NCI-H146 treated with DMSO at 0.1 percent for 48 hours (cell line): ENCODE measurements at regions not wholly inside any gene's neighbourhood (a gene's known extent, or its start where the extent isn't known, plus 50 kb on each side); places are given as distances from the start of the nearest gene placed in this dataset.
"Not testable (repeated sequence)": the region's sequence is repeated elsewhere in the genome, so short reads cannot be mapped to it uniquely, and the experiment has no call there.

Experiments
- DNase-seq: peaks from one replicate; lab custom pipeline; 2025; ENCODE audit not compliant: unreplicated experiment; lab: John Stamatoyannopoulos, UW

- DNase-seq, result peak; percentile 81
These were observed 176.9 kb upstream of the SOX2 start for GRCh38 chr3:181534781-181535221.

DNA sequence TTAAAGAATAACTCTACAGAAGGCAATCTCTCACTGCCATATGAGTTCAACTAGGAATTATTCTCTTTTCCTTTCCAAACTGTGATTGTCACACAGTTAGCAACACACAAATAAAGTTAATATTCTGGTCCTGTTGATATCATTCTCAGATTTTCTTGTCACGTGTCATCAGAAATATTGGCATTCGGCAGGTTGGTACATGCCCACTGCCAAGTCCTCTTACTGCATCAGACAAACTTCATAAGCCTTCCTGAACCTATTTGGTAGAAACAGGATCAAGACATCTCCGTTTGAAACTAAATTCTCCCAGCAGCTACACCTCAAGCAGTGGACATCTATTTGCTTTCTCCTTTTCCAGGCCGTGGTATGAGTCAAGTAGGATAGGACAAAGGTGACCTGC, 177.9 kb upstream of the SOX2 start:
- no peak for DNase-seq

DNA sequence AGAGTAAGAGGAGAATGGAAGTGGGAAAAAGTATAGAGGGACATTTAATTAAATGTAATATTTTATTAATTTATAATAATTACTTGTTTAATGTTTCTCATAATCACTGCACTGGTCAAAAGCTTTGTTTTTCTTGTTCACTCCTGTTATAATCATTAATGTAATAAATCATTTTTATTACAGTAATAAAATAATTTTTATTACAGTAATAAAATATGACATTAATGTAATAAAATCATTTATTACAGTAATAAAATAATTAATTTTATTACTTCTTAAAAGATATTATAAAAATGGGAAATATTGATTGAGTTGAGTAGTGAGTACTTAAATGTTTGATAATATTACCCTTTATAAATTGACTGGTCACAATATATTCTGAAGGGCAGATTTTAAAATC, 181.1 kb upstream of the SOX2 start:
- DNase-seq, result no peak

GRCh38 chr3:181521831-181522230, 189.9 kb upstream of the SOX2 start:
- DNase-seq, result no peak

DNA sequence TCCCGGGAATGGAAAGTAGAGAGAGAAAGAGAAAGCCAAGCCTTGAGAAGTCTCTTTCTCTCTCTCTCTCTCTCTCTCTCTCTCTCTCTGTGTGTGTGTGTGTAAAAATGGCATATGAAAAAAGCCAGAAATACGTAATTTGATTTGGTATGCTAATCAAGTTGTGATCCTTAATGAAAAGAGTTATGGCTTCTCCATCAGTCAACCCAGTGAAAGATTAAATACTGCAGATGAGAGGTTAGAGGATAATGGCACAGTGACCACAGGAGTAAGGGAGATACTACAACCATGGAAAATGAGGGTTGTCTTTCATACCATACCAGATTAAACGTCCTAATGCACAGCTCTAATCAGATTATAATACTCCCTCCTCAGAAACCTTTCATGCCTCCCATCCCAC, 193.5 kb upstream of the SOX2 start:
- DNase-seq, result no peak

- no peak for DNase-seq
These were observed 198.9 kb upstream of the SOX2 start for GRCh38 chr3:181512787-181513186.

- DNase-seq, result no peak
These were observed 201.2 kb upstream of the SOX2 start for GRCh38 chr3:181510500-181510899.

DNA sequence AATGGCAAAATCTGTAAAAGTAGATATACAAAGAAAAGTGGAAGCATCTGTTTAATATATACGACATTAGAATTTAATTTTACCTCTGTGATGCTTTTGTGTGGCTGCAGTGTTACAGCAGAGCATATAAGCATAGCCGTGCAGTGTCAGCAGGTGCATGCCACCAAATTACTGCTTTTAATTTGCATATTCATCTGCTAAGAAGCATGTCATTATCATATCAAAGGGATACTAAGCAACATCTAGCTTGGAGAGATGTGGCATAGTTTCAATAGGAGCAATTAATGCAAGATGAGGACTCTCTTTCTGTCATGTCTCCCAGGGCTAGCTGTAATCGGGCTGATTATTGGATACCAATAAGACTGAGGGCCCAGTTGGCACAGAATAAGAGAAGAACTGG, 214.4 kb upstream of the SOX2 start:
- DNase-seq, result no peak

- DNase-seq, result no peak
These were observed 218.3 kb upstream of the SOX2 start for GRCh38 chr3:181493423-181493822.

DNA sequence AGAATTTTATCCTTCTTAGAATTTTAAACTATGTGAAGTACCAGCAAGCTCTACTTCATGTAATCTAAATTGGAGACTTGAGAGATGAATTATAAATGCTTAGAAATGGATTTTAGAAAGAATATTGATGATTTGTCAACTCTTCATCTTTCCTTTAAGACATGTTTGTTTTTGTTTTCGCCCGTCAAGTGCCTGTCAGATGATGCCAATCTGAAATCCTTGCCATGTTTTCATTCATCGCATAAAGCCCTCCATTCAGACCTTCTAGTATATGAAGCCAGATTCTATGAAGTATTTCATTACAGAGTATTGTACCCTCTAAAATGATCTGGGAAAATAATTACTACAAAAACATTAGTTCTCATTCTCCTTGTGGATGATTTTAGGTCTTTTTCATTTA, 223.2 kb upstream of the SOX2 start:
- DNase-seq, result no peak

DNA sequence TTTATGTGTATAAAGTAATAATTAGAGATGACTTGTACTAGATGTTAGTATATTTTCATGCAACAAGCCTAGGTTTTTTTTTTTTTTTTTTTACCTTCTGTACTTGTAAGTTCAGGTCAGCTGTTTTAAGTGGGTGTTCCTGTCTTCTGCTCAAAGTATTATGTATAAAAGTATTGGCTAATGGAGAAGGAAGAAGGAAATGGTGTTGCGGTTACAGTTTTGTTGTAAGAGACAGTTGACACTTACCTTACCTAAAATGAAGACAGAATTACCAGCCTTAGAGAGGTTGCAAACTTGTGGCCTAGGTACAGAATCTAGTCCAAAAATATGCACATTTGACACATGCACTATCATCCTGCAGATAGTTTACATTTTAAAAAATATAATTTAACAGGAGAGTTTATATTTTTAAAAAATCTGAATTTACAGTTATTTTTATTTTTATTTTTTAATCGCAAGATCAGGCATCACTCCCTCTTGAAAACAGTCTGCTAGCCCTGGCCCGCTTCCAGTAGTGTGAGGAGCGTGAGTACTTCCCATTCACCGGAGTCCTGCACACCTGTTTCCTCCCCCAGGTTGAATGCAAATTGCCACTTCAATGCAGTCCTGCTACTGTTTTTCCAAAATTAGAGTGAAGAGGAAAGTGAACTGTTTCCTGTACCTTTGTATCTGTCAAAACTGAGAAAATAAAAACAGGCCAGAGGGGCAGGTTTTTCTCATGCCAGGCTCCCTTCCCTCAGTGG, 224.3 kb upstream of the SOX2 start:
- peak; percentile 87 for DNase-seq

DNA sequence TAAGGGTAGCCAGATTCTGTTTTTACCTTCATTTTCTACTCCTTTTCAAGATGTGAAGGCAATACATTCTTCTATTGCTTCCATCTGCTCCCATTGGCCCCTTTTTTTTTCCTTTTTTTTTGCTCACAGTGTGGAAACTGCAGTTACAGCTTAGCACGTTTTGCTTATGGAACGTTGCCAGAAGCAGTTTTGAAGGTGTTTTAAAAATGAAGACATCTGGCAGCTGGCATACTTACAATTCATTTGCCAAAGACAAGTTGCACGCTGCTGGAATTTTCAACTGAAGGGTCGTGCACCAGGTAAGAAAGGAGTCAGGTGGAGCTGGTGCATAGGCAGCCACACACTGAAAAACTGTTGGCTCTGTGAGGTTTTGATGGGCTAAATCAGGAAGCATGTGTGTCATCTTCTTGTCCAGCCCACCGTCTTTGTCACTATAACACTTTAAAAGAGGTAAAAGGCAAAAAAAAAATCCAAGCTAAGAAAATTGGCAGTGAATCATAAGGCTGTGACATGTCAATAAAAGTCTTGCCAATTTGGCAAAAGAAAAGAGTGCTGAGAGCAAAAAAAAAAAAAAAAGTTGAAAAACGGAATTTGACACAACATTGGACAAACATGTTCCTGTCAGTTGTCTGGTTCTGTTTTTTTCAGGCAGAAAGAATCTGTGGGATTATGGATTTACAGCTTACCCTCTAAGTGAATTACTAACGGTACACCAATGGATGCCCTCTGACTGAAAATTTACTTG, 225.4 kb upstream of the SOX2 start:
- DNase-seq, result no peak

DNA sequence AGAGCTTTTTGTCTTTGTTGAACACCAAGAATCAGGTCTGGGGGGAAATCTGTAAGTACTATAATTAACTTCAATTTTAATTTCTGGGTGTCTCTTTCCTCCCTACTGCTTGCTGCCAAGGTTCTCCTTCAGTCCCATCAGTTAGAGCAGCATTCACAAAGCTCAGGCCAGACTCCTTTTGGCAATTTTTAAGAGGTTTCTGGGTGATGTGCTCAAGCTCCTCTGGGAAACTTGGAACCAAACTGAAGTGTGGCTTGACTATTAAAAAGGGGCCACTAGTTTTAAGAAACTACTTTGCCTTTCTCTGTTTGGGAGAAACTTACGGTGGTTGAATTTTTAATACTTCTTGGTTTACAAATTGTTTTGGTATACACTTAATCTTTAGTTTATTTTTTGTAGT, 227.7 kb upstream of the SOX2 start:
- DNase-seq, result no peak

- DNase-seq, result not testable (repeated sequence)
These were observed 236.6 kb upstream of the SOX2 start for GRCh38 chr3:181475146-181475545.

DNA sequence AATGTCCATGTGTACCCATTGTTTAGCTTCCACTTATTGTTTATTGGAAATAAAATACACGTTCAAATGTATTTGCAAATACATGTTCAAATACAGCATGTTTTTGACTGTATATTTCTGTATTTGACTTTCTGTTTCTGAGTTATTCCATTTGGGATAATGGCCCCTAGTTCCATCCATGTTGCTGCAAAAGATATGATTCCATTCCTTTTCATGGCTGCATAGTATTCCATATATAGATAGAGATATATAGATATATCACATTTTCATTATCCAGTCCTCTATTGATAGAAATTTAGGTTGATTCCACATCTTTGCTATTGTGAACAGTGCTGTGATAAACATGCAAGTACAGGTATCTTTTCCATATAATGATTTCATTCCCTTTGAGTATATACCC, 241.4 kb upstream of the SOX2 start:
- no peak for DNase-seq

DNA sequence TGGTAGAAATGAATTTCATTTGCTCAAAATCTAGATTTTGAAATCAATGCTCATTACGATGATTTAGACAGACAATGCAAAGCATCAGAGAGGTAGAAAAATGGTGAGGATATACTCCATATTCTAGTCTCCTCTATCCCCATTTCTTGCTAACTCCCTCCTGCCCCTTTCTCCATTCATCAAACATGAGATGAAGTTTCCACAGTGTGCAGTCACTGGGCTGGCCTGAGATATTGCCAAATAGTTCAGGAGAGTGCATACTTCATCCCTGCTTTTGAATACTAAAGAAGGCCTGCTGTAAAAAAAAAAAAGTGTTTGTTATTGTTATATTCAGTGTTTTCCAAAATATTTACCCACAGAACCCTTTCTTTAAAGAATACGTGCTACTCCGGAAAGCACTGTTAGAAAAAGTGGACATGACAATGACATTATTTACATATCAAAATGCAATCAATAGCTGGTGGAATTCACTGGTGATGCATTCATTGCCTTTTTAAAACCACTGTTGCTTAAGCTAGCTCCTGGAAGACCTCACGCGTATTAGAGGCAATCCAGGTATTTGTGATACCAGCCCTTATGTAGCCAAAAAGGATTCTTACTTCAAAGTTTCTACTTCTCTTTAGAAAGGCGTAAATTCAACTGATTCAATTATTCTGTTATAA, 247.6 kb upstream of the SOX2 start:
- no peak for DNase-seq

- DNase-seq, result no peak
These were observed 250.3 kb upstream of the SOX2 start for GRCh38 chr3:181461381-181461780.

DNA sequence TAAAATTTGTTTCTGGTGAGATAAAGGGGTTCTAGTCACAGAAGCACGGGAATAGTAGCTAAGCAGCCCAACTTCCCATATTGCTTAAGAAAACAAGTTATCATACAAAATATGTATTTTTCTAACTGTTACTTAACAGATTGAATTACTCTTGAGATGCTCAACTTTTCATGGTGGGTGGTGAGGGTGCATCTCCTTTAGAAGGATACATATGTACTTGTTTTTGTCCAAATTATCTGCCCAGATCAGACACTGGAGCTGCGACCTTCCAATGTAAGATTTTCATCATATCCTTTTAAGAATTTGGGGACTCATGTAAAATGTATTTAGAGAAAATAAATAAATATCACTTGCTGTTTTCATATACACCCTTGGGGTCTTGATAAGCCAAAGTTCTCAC, 252.2 kb upstream of the SOX2 start:
- DNase-seq, result no peak

- no peak for DNase-seq
These were observed 252.9 kb upstream of the SOX2 start for GRCh38 chr3:181458857-181459256.

DNA sequence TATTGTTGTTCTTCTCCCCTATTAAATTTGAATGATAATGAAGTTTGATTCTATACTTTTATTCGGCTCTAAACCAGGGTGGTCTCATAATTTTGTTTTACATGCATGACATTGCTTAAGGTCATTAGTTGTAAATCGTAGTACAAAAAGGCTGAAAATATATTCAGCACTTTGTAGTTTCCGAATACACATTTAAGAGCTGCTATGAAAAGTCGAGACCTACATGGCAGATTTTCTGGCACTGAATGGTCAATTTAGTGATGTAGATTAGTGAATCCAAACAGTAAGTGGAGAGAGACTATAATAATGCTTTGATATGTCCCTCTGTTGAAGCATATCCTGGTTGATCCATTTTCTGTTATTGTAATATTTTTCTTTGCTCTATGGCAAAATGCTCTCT, 254.0 kb upstream of the SOX2 start:
- DNase-seq, result no peak

DNA sequence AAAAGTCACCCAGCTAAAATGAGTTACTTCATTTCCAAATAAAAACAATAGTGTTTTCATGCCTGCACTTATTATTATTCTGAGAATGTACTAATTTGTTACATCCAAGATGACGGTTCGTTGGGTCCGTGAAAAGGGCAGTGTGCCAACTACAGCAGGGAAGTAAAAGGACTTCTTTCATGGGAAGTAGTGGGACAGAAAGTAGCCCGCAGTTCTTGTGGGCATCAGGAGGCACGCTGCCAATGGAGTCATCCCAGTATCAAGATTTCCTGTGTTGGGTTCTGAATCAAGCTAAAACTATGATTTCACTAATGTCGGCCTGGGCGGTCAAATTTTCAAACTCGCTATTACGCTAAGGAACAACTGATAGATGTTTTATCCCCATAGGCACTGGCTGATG, 254.5 kb upstream of the SOX2 start:
- no peak for DNase-seq

DNA sequence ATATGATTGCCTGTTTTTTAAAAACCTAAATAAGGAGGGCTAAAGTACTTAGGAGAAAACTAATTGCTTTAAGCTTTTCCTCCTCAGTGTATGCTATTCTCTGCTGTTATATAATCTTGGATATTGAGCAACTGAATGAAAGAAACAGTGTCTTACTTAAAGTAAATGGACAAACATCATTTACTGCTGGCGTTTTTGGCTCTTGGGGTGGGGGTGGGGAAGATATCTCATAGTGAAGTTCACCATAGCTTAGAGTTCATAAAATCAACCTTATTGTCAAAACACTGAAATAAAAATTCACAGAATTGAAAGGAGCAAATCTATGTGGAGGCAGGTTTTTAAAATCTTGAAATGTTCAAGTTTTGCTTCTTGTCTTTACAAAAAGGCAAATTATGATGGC, 256.4 kb upstream of the SOX2 start:
- no peak for DNase-seq
